T-helper 1 cell (primary cell): ENCODE measurements at regions not wholly inside any gene's neighbourhood (a gene's known extent, or its start where the extent isn't known, plus 50 kb on each side); places are given as distances from the start of the nearest gene placed in this dataset.
"Not testable (repeated sequence)": the region's sequence is repeated elsewhere in the genome, so short reads cannot be mapped to it uniquely, and the experiment has no call there.

ENCODE experiments used
- DNase-seq, 5 donors: peaks; one replicate each; pipeline ENCODE4 v3.0.0-alpha.2; 2012 to 2020

GRCh38 chr2:110287253-110287652, 74.9 kb upstream of the MTLN start:
- not testable (repeated sequence) for DNase-seq

- DNase-seq, result not testable (repeated sequence)
These were observed 72.7 kb upstream of the MTLN start for GRCh38 chr2:110285002-110285401.

- DNase-seq, result not testable (repeated sequence)
These were observed 68.5 kb upstream of the MTLN start for GRCh38 chr2:110280804-110281203.

GRCh38 chr2:110277054-110277453, 64.7 kb upstream of the MTLN start:
- DNase-seq, result not testable (repeated sequence)

- DNase-seq, result not testable (repeated sequence)
These were observed 63.7 kb upstream of the MTLN start for GRCh38 chr2:110276092-110276491.

- DNase-seq, result not testable (repeated sequence)
These were observed 57.3 kb upstream of the MTLN start for GRCh38 chr2:110269674-110270073.

GRCh38 chr2:110267828-110268407, 55.6 kb upstream of the MTLN start:
- not testable (repeated sequence) for DNase-seq

GRCh38 chr2:110264804-110265203, 52.5 kb upstream of the MTLN start:
- not testable (repeated sequence) for DNase-seq

- not testable (repeated sequence) for DNase-seq
These were observed 51.8 kb upstream of the MTLN start for GRCh38 chr2:110264076-110264681.

GRCh38 chr2:110263462-110263861, 51.1 kb upstream of the MTLN start:
- not testable (repeated sequence) for DNase-seq
